Smooth muscle cell (in vitro differentiated cells): ENCODE measurements at regions not wholly inside any gene's neighbourhood (a gene's known extent, or its start where the extent isn't known, plus 50 kb on each side); places are given as distances from the start of the nearest gene placed in this dataset.
"Not testable (repeated sequence)": the region's sequence is repeated elsewhere in the genome, so short reads cannot be mapped to it uniquely, and the experiment has no call there.

Experiments
- DNase-seq: peaks from one replicate; lab custom pipeline; 2025; ENCODE audit not compliant: unreplicated experiment; lab: John Stamatoyannopoulos, UW
- H2AFZ ChIP-seq: fragments of 200-600 bp; sonication (generic); 2 replicates; pipeline ENCODE4 v1.6.0; 2016; ENCODE audit warnings: antibody characterized with exemption, low read depth, mild to moderate bottlenecking
- H3F3A ChIP-seq: fragments of 200-600 bp; sonication (generic); 2 replicates; pipeline ENCODE4 v1.6.0; 2017; ENCODE audit warnings: antibody characterized with exemption, low read depth
- H3K27ac ChIP-seq: fragments of 200-600 bp; sonication (generic); 2 replicates; pipeline ENCODE4 v1.5.1; 2016; ENCODE audit warnings: low read depth, mild to moderate bottlenecking
- H3K27me3 ChIP-seq: fragments of 200-600 bp; sonication (generic); 2 replicates; pipeline ENCODE4 v1.6.1; 2016; ENCODE audit warnings: low read depth, mild to moderate bottlenecking
- H3K36me3 ChIP-seq: fragments of 200-600 bp; sonication (generic); 2 replicates; pipeline ENCODE4 v1.5.1; 2016; ENCODE audit warnings: low read depth
- H3K4me1 ChIP-seq: fragments of 200-600 bp; sonication (generic); 2 replicates; pipeline ENCODE4 v1.5.1; 2016; ENCODE audit warnings: low read depth
- H3K4me2 ChIP-seq: fragments of 200-600 bp; sonication (generic); 2 replicates; pipeline ENCODE4 v1.6.0; 2016; ENCODE audit warnings: mild to moderate bottlenecking
- H3K4me3 ChIP-seq: fragments of 200-600 bp; sonication (generic); 2 replicates; pipeline ENCODE4 v1.5.1; 2016; ENCODE audit warnings: mild to moderate bottlenecking
- H3K79me2 ChIP-seq: fragments of 200-600 bp; sonication (generic); 2 replicates; pipeline ENCODE4 v1.6.0; 2016; ENCODE audit warnings: low read depth, mild to moderate bottlenecking
- H3K9ac ChIP-seq: fragments of 200-600 bp; sonication (generic); 2 replicates; pipeline ENCODE4 v1.6.0; 2016; ENCODE audit warnings: low read depth
- H3K9me3 ChIP-seq: fragments of 200-600 bp; sonication (generic); replicated peaks from 2 replicates; pipeline ENCODE4 v1.5.1; 2016; ENCODE audit warnings: low read depth
- H4K20me1 ChIP-seq: fragments of 200-600 bp; sonication (generic); 2 replicates; pipeline ENCODE4 v1.6.0; 2016; ENCODE audit warnings: low read depth
- WGBS: methylation state at CpG from one replicate; pipeline ENCODE4 v1.1.7; 2016; ENCODE audit warnings: low lambda C conversion rate; 5-methylcytosine and 5-hydroxymethylcytosine counted together
- TF ChIP-seq, protein P1 (sequence below): fragments of 200-600 bp; sonication (generic); IDR thresholded peaks from 2 replicates; pipeline ENCODE4 v1.5.1; 2017; ENCODE audit warnings: borderline replicate concordance, mild to moderate bottlenecking, antibody characterized with exemption; ENCODE audit not compliant: insufficient read depth, poor library complexity, severe bottlenecking

DNA sequence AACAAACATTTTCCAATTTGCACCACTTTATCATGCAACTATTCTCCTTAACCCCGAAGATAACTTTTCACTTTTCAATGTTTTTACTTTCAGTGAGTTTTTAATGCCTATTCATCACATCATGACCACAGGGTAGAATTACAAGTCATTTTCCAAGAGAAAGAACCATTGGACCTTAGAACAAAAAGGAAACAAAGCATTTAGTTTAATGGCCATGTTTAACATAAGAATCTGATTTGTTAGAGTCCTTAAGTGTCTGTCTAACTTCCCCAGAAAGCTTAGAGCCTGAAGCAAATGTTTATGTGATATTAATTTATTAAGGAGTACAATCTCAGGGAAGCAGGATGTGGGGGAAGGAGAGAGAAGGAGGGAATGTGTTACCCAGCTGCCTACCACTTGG, 325.8 kb upstream of the RIOK2 start:
- Histone ChIP-seq H2AFZ (no peak overlapping the region), H3K9me3 (no peaks in the 10 kb centered on the region), H4K20me1 (no peaks in the 10 kb centered on the region), H3K4me3 (no peak overlapping the region), H3K9ac (no peak overlapping the region), H3K4me1 (no peaks in the 10 kb centered on the region), H3K79me2 (no peaks in the 10 kb centered on the region), H3K4me2 (no peak overlapping the region), H3K27me3 (no peaks in the 10 kb centered on the region), H3F3A (no peaks in the 10 kb centered on the region), H3K27ac (no peak overlapping the region), H3K36me3 (no peaks in the 10 kb centered on the region)
- no peak for DNase-seq
- TF ChIP-seq, protein P1, sequence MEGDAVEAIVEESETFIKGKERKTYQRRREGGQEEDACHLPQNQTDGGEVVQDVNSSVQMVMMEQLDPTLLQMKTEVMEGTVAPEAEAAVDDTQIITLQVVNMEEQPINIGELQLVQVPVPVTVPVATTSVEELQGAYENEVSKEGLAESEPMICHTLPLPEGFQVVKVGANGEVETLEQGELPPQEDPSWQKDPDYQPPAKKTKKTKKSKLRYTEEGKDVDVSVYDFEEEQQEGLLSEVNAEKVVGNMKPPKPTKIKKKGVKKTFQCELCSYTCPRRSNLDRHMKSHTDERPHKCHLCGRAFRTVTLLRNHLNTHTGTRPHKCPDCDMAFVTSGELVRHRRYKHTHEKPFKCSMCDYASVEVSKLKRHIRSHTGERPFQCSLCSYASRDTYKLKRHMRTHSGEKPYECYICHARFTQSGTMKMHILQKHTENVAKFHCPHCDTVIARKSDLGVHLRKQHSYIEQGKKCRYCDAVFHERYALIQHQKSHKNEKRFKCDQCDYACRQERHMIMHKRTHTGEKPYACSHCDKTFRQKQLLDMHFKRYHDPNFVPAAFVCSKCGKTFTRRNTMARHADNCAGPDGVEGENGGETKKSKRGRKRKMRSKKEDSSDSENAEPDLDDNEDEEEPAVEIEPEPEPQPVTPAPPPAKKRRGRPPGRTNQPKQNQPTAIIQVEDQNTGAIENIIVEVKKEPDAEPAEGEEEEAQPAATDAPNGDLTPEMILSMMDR: no peak
- 65% methylated on average over 1 of the region's 1 CpG for WGBS

DNA sequence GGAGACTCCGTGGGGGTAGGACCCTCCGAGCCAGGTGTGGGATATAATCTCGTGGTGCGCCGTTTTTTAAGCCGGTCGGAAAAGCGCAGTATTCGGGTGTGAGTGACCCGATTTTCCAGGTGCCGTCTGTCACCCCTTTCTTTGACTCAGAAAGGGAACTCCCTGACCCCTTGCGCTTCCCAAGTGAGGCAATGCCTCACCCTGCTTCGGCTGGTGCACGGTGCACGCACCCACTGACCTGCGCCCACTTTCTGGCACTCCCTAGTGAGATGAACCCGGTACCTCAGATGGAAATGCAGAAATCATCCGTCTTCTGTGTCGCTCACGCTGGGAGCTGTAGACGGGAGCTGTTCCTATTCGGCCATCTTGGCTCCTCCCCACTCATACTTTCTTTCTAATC, 336.5 kb upstream of the RIOK2 start:
- 90% methylated on average over 15 of the region's 22 CpGs for WGBS
- not testable (repeated sequence) for H3K36me3 ChIP-seq, H4K20me1 ChIP-seq, H3K27ac ChIP-seq, H3K9me3 ChIP-seq, H3F3A ChIP-seq, DNase-seq, H3K9ac ChIP-seq, H3K4me3 ChIP-seq, H3K4me1 ChIP-seq, H3K79me2 ChIP-seq, H2AFZ ChIP-seq, H3K4me2 ChIP-seq, H3K27me3 ChIP-seq

DNA sequence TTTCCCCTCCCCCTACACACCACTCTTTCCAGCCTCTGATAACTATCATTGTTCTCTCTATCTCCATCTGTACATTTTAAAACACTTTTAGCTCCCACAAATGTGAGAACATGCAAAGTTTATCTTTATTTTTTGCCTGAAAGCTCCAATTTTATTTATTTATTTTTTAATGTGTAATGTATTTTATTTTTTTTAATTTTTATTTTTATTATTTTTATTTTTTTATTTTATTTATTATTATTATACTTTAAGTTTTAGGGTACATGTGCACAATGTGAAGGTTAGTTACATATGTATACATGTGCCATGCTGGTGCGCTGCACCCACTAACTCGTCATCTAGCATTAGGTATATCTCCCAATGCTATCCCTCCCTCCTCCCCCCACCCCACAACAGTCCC, 340.3 kb upstream of the RIOK2 start:
- 93% methylated on average over 2 of the region's 2 CpGs for WGBS

DNA sequence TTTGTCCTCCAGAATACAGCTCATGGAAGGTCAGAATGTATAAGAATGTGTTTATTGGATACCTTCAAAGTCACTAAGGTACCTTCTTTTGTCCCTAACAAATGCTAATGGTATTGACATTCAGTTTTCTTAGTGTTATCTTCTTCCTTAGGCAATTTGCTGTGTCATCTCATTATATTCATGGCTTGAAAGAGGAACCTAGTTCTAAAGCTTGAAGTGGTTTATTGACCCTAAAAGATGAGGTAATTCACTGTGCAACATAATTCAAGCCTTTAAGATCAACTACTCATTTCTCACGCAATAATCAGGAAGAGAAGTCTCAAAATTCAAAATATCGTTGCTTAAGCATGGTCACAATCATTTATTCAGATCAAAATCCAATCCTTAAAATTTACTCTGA, 342.7 kb upstream of the RIOK2 start:
- no peak for DNase-seq
- no peaks in the 10 kb centered on the region for H3F3A ChIP-seq
- no peaks in the 10 kb centered on the region for H3K27me3 ChIP-seq
- H3K4me1 ChIP-seq: no peaks in the 10 kb centered on the region
- TF ChIP-seq, protein P1: no peak
- no peak overlapping the region for H3K4me3 ChIP-seq
- no peaks in the 10 kb centered on the region for H3K9me3 ChIP-seq
- no peak overlapping the region for H3K9ac ChIP-seq
- no peak overlapping the region for H3K4me2 ChIP-seq
- H2AFZ ChIP-seq: no peak overlapping the region
- no peaks in the 10 kb centered on the region for H3K36me3 ChIP-seq
- no peak overlapping the region for H3K27ac ChIP-seq
- H3K79me2 ChIP-seq: no peaks in the 10 kb centered on the region
- H4K20me1 ChIP-seq: no peaks in the 10 kb centered on the region
- 94% methylated on average over 2 of the region's 2 CpGs for WGBS

More for the DNA sequence above, 340.3 kb upstream of the RIOK2 start:
- H3K27me3 ChIP-seq, H3K79me2 ChIP-seq, H3K9ac ChIP-seq, H3K9me3 ChIP-seq, H3K4me3 ChIP-seq, H3K4me1 ChIP-seq, H3F3A ChIP-seq, H3K36me3 ChIP-seq, DNase-seq, H2AFZ ChIP-seq, H3K4me2 ChIP-seq, H3K27ac ChIP-seq, H4K20me1 ChIP-seq: not testable (repeated sequence)

DNA sequence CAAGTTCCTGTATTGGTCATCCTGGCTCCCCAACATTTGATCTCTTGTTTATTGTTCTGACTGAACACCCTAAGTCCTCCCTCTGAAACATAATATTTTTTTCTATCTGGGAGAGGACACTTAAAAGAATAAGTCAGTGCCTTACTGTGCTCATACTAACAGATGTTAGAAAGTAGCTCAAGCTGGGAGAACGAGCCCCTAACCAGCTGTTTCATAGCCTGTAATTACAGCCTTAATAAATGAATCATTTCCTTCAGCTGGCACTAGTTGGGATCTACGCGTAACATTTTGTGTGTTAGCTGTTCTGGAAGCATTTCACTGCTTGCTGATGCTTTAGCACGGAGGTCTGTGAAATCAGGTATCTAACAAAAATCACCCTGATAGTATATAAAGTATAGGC, 345.9 kb upstream of the RIOK2 start:
- 63% methylated on average over 4 of the region's 4 CpGs for WGBS
- no peaks in the 10 kb centered on the region for H3K36me3 ChIP-seq
- H3K4me1 ChIP-seq: no peaks in the 10 kb centered on the region
- H3K27me3 ChIP-seq: no peaks in the 10 kb centered on the region
- no peaks in the 10 kb centered on the region for H4K20me1 ChIP-seq
- H2AFZ ChIP-seq: no peak overlapping the region
- H3K9me3 ChIP-seq: no peaks in the 10 kb centered on the region
- no peak overlapping the region for H3K4me3 ChIP-seq
- H3K27ac ChIP-seq: no peak overlapping the region
- H3F3A ChIP-seq: no peaks in the 10 kb centered on the region
- H3K4me2 ChIP-seq: peak overlapping the region; percentile 33
- no peaks in the 10 kb centered on the region for H3K79me2 ChIP-seq
- DNase-seq: no peak
- H3K9ac ChIP-seq: no peak overlapping the region
- TF ChIP-seq, protein P1: no peak
